ENCODE measurements at regions not wholly inside any gene's neighbourhood (a gene's known extent, or its start where the extent isn't known, plus 50 kb on each side); places are given as distances from the start of the nearest gene placed in this dataset.
"Not testable (repeated sequence)": the region's sequence is repeated elsewhere in the genome, so short reads cannot be mapped to it uniquely, and the experiment has no call there.

- TF ChIP-seq, protein P1, sequence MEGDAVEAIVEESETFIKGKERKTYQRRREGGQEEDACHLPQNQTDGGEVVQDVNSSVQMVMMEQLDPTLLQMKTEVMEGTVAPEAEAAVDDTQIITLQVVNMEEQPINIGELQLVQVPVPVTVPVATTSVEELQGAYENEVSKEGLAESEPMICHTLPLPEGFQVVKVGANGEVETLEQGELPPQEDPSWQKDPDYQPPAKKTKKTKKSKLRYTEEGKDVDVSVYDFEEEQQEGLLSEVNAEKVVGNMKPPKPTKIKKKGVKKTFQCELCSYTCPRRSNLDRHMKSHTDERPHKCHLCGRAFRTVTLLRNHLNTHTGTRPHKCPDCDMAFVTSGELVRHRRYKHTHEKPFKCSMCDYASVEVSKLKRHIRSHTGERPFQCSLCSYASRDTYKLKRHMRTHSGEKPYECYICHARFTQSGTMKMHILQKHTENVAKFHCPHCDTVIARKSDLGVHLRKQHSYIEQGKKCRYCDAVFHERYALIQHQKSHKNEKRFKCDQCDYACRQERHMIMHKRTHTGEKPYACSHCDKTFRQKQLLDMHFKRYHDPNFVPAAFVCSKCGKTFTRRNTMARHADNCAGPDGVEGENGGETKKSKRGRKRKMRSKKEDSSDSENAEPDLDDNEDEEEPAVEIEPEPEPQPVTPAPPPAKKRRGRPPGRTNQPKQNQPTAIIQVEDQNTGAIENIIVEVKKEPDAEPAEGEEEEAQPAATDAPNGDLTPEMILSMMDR (IDR thresholded peaks at IDR 0.05) = not testable (repeated sequence)
- TF ChIP-seq POLR2A (IDR thresholded peaks at IDR 0.05) = not testable (repeated sequence)
Observed at GRCh38 chr21:9628051-9628450, 893.3 kb upstream of the TPTE start.
